ENCODE measurements at regions not wholly inside any gene's neighbourhood (a gene's known extent, or its start where the extent isn't known, plus 50 kb on each side); places are given as distances from the start of the nearest gene placed in this dataset.
"Not testable (repeated sequence)": the region's sequence is repeated elsewhere in the genome, so short reads cannot be mapped to it uniquely, and the experiment has no call there.

DNA sequence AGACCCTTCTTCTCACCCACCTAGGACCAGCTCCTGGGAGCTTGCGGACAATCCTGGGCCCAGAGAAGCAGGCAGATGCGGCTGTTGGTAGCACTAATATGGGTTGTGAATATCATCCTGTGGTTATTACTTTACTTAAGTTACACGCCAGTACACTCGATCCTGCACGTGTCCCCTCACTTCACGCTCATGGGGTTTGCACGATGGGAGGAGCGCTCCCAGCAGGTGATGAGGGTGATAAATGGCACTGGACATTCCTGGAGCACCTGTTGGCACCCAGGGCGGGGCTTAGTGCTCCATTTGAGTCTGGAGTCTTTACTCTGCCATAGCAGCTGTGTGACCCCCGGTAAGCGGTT, 335.1 kb downstream of the PREX1 start:
- H3K27ac Mint-ChIP-seq (ENCODE audit: unreplicated experiment) = no peak overlapping the region
- TF ChIP-seq, protein P1, sequence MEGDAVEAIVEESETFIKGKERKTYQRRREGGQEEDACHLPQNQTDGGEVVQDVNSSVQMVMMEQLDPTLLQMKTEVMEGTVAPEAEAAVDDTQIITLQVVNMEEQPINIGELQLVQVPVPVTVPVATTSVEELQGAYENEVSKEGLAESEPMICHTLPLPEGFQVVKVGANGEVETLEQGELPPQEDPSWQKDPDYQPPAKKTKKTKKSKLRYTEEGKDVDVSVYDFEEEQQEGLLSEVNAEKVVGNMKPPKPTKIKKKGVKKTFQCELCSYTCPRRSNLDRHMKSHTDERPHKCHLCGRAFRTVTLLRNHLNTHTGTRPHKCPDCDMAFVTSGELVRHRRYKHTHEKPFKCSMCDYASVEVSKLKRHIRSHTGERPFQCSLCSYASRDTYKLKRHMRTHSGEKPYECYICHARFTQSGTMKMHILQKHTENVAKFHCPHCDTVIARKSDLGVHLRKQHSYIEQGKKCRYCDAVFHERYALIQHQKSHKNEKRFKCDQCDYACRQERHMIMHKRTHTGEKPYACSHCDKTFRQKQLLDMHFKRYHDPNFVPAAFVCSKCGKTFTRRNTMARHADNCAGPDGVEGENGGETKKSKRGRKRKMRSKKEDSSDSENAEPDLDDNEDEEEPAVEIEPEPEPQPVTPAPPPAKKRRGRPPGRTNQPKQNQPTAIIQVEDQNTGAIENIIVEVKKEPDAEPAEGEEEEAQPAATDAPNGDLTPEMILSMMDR (conservative IDR thresholded peaks at IDR 0.05) = no peak
- H3K4me3 Mint-ChIP-seq = no peak overlapping the region
- no peak for DNase-seq (ENCODE audit: low read depth, low spot score)
- H3K9me3 Mint-ChIP-seq = no peaks in the 10 kb centered on the region
- no peaks in the 10 kb centered on the region for H3K36me3 Mint-ChIP-seq (ENCODE audit: low read depth)
- H3K27me3 Mint-ChIP-seq (ENCODE audit: low read depth) = peaks cover 14% of the 10 kb centered on the region
- H3K4me1 Mint-ChIP-seq = peaks cover 3% of the 10 kb centered on the region

DNA sequence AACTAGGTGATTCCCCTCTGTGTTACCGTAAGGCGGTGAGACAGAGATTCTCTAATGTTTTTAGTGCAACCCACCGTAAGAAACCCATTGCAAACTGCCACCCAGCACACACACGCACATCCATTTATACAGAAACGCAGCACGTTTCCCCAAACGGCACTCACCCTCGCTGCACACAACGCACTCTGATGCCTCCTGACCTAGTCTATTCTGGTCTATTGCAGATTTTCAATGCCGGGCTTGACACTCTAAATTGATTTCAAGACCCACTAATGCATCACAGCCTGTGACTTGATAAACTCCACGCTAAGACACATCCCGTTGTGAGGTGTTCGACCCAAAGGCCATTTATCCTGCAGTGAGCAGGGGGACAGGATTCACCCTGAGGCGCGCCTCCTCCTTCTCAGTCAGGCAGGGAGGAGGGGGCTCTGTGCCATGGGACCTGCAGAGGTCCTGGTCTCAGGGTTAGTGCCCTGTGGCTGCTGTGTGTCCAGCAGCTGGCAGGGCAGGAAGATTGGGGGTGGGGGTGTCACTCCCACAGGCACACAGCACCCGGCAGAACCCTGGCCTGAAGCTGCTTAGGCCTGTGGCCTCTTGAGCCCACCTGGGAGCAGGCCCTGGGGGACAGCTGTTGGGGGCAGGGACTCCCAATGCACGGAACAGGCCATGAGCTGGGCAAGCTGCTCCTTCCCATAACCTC, 335.6 kb downstream of the PREX1 start:
- Mint-ChIP-seq H3K4me1 (peaks cover 3% of the 10 kb centered on the region), H3K27me3 (ENCODE audit: low read depth) (peaks cover 14% of the 10 kb centered on the region), H3K4me3 (no peak overlapping the region), H3K9me3 (no peaks in the 10 kb centered on the region), H3K36me3 (ENCODE audit: low read depth) (no peaks in the 10 kb centered on the region), H3K27ac (ENCODE audit: unreplicated experiment) (no peak overlapping the region)
- no peak for DNase-seq (ENCODE audit: low read depth, low spot score)
- TF ChIP-seq, protein P1 (conservative IDR thresholded peaks at IDR 0.05) = no peak

DNA sequence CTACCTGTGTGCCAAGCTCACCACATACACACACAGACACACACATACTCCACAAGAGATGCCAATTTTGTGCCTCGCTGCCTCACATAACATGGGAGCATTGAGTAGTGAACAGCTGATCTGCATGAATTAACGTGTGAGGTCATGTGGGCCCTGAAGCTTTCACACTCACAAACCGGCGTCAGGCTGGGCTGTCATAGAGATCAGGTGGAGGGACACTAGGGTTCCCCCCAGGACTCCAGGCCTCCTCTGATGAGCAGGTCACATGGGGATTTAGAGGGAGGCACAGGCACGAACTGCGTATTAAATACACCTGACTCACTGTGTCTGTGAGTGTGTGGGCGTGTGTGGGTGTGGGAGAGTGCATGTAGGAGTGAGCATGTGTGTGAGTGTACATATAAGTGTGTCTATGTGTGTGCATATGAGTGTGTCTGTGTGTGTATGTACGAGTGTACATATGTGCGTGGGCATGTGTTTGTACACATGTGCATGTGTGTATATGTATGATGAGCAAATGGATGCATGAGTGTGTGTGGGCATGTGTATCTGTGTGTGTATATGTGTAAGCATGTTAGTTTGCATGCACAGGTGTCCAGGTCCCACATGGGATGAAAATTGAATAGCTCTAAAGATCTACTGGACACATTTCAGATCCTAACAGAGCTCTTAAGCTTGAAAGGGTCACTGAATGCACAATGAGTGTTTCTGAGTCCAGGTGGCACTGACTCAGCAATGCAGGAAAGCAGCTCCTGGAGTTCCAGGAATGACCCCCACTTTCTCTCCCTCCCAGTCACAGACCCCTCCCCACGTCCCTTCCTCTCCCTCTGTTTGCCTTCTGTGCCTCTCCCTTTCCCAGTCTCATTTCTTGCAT, 336.6 kb downstream of the PREX1 start:
- Mint-ChIP-seq H3K9me3 (no peaks in the 10 kb centered on the region), H3K4me1 (peaks cover 5% of the 10 kb centered on the region), H3K4me3 (no peak overlapping the region), H3K36me3 (ENCODE audit: low read depth) (no peaks in the 10 kb centered on the region), H3K27me3 (ENCODE audit: low read depth) (peaks cover 14% of the 10 kb centered on the region), H3K27ac (ENCODE audit: unreplicated experiment) (no peak overlapping the region)
- TF ChIP-seq, protein P1 (conservative IDR thresholded peaks at IDR 0.05) = no peak
- no peak for DNase-seq (ENCODE audit: low read depth, low spot score)

DNA sequence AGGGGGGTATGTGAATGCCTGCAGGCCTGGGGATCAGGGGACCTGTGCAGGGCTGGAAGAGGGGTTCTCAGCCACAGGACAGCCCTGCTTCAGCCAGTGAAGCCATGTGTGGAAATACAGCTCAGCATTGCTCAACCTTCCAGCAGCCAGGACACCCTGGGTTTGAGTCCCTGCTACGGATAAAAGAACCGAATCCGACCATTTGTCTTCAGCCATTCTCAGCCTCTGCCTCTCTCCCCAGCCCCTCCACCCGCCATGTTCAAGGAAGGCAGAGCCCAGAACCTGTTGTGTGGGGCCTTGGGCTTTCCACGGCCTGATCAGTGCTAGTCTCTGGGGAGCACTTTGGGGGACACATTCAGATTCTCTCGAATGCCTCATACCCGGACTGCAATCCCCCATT, 337.5 kb downstream of the PREX1 start:
- H3K4me1 Mint-ChIP-seq = peaks cover 10% of the 10 kb centered on the region
- not testable (repeated sequence) for H3K27ac Mint-ChIP-seq (ENCODE audit: unreplicated experiment); H3K36me3 Mint-ChIP-seq (ENCODE audit: low read depth); DNase-seq (ENCODE audit: low read depth, low spot score); H3K4me3 Mint-ChIP-seq; H3K9me3 Mint-ChIP-seq
- peaks cover 14% of the 10 kb centered on the region for H3K27me3 Mint-ChIP-seq (ENCODE audit: low read depth)

DNA sequence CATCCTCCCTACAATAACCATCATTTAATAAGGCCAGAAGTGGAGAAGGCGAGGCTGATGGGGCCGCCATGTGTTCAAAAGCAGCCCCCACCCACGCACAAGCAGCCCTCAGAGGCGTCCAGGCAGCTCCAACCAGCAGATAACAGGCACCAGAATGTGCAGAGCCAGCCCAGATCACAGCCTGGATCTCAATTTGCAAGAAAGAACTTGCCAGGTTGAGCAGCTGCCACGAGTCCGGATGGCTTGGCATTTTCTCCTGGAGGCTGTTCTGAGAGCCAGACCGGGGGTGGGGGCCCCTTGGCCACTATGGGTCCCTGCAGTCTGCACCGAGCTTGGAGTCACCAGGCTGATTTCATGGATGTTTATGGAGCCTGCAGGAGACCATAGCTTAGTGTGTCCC, 338.1 kb downstream of the PREX1 start:
- peaks cover 15% of the 10 kb centered on the region for H3K4me1 Mint-ChIP-seq
- no peaks in the 10 kb centered on the region for H3K9me3 Mint-ChIP-seq
- H3K27me3 Mint-ChIP-seq (ENCODE audit: low read depth) = peaks cover 20% of the 10 kb centered on the region
- no peaks in the 10 kb centered on the region for H3K36me3 Mint-ChIP-seq (ENCODE audit: low read depth)
- H3K27ac Mint-ChIP-seq (ENCODE audit: unreplicated experiment) = no peak overlapping the region
- TF ChIP-seq, protein P1 (conservative IDR thresholded peaks at IDR 0.05) = no peak
- no peak for DNase-seq (ENCODE audit: low read depth, low spot score)
- H3K4me3 Mint-ChIP-seq = no peak overlapping the region

DNA sequence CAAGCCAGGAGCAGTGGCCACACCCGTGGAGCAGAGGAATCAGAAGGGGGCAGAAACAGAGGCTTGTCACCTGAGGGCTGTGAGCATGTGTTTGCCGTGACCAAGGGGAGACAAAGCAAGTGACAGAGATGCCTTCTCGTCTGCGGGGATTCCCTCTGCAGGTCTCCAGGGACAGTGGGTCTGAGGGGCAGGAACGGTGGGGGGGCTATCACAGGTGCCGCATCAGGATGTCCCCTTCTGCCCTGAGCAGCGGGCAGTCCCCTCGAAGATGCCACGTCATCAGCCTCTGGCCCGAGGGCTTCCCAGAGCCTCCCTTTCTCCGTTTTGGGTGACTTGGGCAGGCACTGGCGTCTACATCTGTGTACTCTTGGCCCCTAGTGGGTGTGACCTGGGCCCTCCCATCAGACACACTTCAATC, 338.7 kb downstream of the PREX1 start:
- DNase-seq (ENCODE audit: low read depth, low spot score) = no peak
- no peaks in the 10 kb centered on the region for H3K36me3 Mint-ChIP-seq (ENCODE audit: low read depth)
- H3K27ac Mint-ChIP-seq (ENCODE audit: unreplicated experiment) = no peak overlapping the region
- H3K4me1 Mint-ChIP-seq = peaks cover 15% of the 10 kb centered on the region
- H3K9me3 Mint-ChIP-seq = no peaks in the 10 kb centered on the region
- TF ChIP-seq, protein P1 (conservative IDR thresholded peaks at IDR 0.05) = no peak
- H3K27me3 Mint-ChIP-seq (ENCODE audit: low read depth) = peaks cover 20% of the 10 kb centered on the region
- H3K4me3 Mint-ChIP-seq = no peak overlapping the region

DNA sequence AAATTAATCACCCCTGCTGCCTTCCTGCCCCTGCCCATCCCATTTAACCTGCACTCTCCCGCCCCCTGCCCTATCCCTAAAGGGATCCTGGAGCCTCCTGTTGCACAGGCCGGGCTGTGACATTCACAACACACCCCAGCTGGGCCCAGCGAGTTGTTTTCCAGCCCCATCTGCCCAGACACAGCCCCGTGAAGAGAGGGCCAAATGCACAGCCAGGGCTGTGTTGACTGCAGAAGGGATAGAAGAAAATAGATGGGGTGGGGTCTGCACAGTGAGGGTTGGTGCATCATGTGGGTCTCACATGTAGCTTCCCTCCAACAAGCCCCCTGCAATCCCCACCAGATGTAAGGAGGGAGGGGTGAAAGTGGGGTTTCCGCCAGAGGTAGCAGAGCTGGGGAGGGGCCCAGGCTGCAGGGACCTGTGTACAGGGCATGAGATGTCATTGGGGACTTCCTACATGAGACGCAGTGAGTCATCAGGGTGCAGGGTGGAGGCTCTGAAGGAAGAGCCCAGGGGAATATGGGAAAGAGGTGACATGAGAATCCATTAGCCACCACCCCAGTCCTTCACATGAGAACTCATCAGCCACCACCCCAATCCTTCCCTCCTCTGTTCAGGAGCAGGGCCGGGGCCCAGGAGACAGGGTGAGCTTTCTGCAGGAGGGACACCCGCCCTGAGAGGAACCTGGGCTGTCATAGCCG, 339.3 kb downstream of the PREX1 start:
- DNase-seq (ENCODE audit: low read depth, low spot score) = not testable (repeated sequence)

More for the DNA sequence above, 339.3 kb downstream of the PREX1 start:
- peaks cover 21% of the 10 kb centered on the region for H3K27me3 Mint-ChIP-seq (ENCODE audit: low read depth)
- H3K4me1 Mint-ChIP-seq = peaks cover 15% of the 10 kb centered on the region
- not testable (repeated sequence) for H3K9me3 Mint-ChIP-seq; H3K36me3 Mint-ChIP-seq (ENCODE audit: low read depth); H3K4me3 Mint-ChIP-seq
- H3K27ac Mint-ChIP-seq (ENCODE audit: unreplicated experiment) = peak overlapping the region; percentile 53
